Loucy (cell line): ENCODE measurements at regions not wholly inside any gene's neighbourhood (a gene's known extent, or its start where the extent isn't known, plus 50 kb on each side); places are given as distances from the start of the nearest gene placed in this dataset.

Experiments used
- H2AFZ ChIP-seq: fragments of 200-600 bp; sonication (generic); 2 replicates; pipeline ENCODE4 v1.6.0; 2016; ENCODE audit warnings: antibody characterized with exemption, mild to moderate bottlenecking, low read length, moderate library complexity
- H3F3A ChIP-seq: fragments of 200-600 bp; 2 replicates; pipeline ENCODE4 v1.6.0; 2016; ENCODE audit warnings: antibody characterized with exemption, low read depth, mild to moderate bottlenecking
- H3K27me3 ChIP-seq: fragments of 200-600 bp; sonication (generic); 2 replicates; pipeline ENCODE4 v1.6.1; 2014; ENCODE audit warnings: low read length, mild to moderate bottlenecking; ENCODE audit not compliant: insufficient read depth, poor library complexity, severe bottlenecking
- H3K36me3 ChIP-seq: fragments of 200-600 bp; sonication (generic); 2 replicates; pipeline ENCODE4 v1.6.1; 2016; ENCODE audit warnings: low read length; ENCODE audit not compliant: insufficient read depth
- H3K4me1 ChIP-seq: fragments of 200-600 bp; sonication (generic); 2 replicates; pipeline ENCODE4 v1.5.1; 2014; ENCODE audit warnings: low read length, mild to moderate bottlenecking; ENCODE audit not compliant: insufficient read depth, poor library complexity, severe bottlenecking
- H3K4me2 ChIP-seq: fragments of 200-600 bp; sonication (generic); 2 replicates; pipeline ENCODE4 v1.6.0; 2014; ENCODE audit warnings: antibody characterized with exemption, low read length, low read depth, mild to moderate bottlenecking; ENCODE audit not compliant: poor library complexity, severe bottlenecking
- H3K4me3 ChIP-seq: fragments of 200-600 bp; sonication (generic); 2 replicates; pipeline ENCODE4 v1.5.1; 2014; ENCODE audit warnings: low read length, mild to moderate bottlenecking, mixed read lengths; ENCODE audit not compliant: poor library complexity, severe bottlenecking
- H3K79me2 ChIP-seq: fragments of 200-600 bp; sonication (generic); 2 replicates; pipeline ENCODE4 v1.6.1; 2014; ENCODE audit warnings: low read length; ENCODE audit not compliant: insufficient read depth
- H3K9ac ChIP-seq: fragments of 200-600 bp; sonication (generic); 2 replicates; pipeline ENCODE4 v1.6.0; 2014; ENCODE audit warnings: mild to moderate bottlenecking, low read depth, low read length, moderate library complexity; ENCODE audit not compliant: poor library complexity, severe bottlenecking
- H3K9me2 ChIP-seq: fragments of 200-600 bp; sonication (generic); replicated peaks from 2 replicates; pipeline ENCODE4 v1.6.1; 2016; ENCODE audit warnings: low read depth, low read length, mixed read lengths
- H3K9me3 ChIP-seq: fragments of 200-600 bp; sonication (generic); 2 replicates; pipeline ENCODE4 v1.6.1; 2014; ENCODE audit warnings: mild to moderate bottlenecking, antibody characterized with exemption, low read length, low read depth; ENCODE audit not compliant: insufficient read depth
- H4K20me1 ChIP-seq: fragments of 200-600 bp; sonication (generic); 2 replicates; pipeline ENCODE4 v1.6.0; 2014; ENCODE audit warnings: antibody characterized with exemption, low read length, mild to moderate bottlenecking; ENCODE audit not compliant: insufficient read depth, poor library complexity, severe bottlenecking
- EZH2phosphoT487 ChIP-seq: fragments of 200-600 bp; IDR thresholded peaks from 2 replicates; pipeline ENCODE4 v1.6.1; 2018; ENCODE audit warnings: antibody characterized with exemption, mild to moderate bottlenecking, moderate library complexity, borderline replicate concordance
- TF ChIP-seq, protein P1 (sequence below): fragments of 200-600 bp; sonication (generic); conservative IDR thresholded peaks from 2 replicates; pipeline ENCODE4 v1.5.1; 2014; ENCODE audit warnings: mild to moderate bottlenecking, antibody characterized with exemption, low read length

DNA sequence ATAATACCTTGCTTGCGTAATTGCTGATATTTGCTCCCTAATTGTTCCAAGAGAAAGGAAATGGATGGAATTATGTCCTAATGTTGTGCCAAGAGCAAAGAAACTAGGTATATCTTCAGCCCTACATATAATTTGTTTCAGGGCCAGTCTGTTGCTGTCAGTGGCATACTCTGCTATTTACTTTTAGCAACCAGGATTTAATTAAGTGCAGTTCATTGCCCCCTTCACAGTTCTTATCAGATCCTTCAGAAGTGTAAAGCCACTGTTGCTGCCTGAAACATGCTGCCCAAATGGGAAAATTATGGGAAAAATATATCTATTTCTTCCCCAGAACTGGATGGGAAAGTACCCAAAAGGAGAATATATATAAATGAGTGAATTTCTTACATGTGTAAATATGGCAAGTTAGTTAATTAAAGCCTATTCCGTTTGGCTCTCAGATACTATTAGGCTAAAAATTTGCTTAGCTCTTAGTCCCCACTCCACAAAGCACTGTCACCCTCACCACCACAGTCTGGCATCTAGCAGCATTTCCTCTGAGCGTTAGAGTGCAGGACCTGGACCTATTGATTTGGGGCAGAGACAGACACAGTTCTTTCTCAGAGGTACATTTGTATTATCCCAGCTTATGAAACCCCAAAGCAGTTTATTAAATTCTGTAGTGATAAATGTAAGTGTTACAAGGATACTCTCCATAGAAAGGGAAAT is 72.8 kb upstream of the DTNA start:
- Histone ChIP-seq H3K79me2 (no peaks in the 10 kb centered on the region), H2AFZ (no peak overlapping the region), H4K20me1 (no peaks in the 10 kb centered on the region), H3K27me3 (no peaks in the 10 kb centered on the region), H3K9me3 (no peaks in the 10 kb centered on the region), H3F3A (no peaks in the 10 kb centered on the region), H3K4me3 (no peak overlapping the region), H3K36me3 (no peaks in the 10 kb centered on the region), H3K4me2 (no peak overlapping the region), H3K9ac (no peak overlapping the region), H3K4me1 (no peaks in the 10 kb centered on the region), H3K9me2 (no peaks in the 10 kb centered on the region)
- TF ChIP-seq, protein P1, sequence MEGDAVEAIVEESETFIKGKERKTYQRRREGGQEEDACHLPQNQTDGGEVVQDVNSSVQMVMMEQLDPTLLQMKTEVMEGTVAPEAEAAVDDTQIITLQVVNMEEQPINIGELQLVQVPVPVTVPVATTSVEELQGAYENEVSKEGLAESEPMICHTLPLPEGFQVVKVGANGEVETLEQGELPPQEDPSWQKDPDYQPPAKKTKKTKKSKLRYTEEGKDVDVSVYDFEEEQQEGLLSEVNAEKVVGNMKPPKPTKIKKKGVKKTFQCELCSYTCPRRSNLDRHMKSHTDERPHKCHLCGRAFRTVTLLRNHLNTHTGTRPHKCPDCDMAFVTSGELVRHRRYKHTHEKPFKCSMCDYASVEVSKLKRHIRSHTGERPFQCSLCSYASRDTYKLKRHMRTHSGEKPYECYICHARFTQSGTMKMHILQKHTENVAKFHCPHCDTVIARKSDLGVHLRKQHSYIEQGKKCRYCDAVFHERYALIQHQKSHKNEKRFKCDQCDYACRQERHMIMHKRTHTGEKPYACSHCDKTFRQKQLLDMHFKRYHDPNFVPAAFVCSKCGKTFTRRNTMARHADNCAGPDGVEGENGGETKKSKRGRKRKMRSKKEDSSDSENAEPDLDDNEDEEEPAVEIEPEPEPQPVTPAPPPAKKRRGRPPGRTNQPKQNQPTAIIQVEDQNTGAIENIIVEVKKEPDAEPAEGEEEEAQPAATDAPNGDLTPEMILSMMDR, result no peak
- TF ChIP-seq EZH2phosphoT487, result no peak

GRCh38 chr18:34639687-34640086 is 70.4 kb upstream of the DTNA start:
- Histone ChIP-seq H3K9me2 (no peaks in the 10 kb centered on the region), H3K79me2 (no peaks in the 10 kb centered on the region), H3K4me2 (no peak overlapping the region), H4K20me1 (no peaks in the 10 kb centered on the region), H3K9ac (no peak overlapping the region), H3K27me3 (no peaks in the 10 kb centered on the region), H3K36me3 (no peaks in the 10 kb centered on the region), H2AFZ (no peak overlapping the region), H3K4me3 (no peak overlapping the region), H3K4me1 (no peaks in the 10 kb centered on the region), H3F3A (no peaks in the 10 kb centered on the region), H3K9me3 (no peaks in the 10 kb centered on the region)
- TF ChIP-seq, protein P1, result no peak
- TF ChIP-seq EZH2phosphoT487, result no peak

GRCh38 chr18:34640276-34640675 is 69.8 kb upstream of the DTNA start:
- H3F3A ChIP-seq, result no peaks in the 10 kb centered on the region
- H3K27me3 ChIP-seq, result no peaks in the 10 kb centered on the region
- H3K9ac ChIP-seq, result no peak overlapping the region
- no peak for TF ChIP-seq EZH2phosphoT487
- TF ChIP-seq, protein P1, result no peak
- no peak overlapping the region for H3K4me2 ChIP-seq
- no peak overlapping the region for H3K4me3 ChIP-seq
- no peaks in the 10 kb centered on the region for H3K4me1 ChIP-seq
- no peaks in the 10 kb centered on the region for H3K36me3 ChIP-seq
- H4K20me1 ChIP-seq, result no peaks in the 10 kb centered on the region
- H2AFZ ChIP-seq, result no peak overlapping the region
- no peaks in the 10 kb centered on the region for H3K9me2 ChIP-seq
- no peaks in the 10 kb centered on the region for H3K79me2 ChIP-seq
- no peaks in the 10 kb centered on the region for H3K9me3 ChIP-seq
